ENCODE measurements at regions not wholly inside any gene's neighbourhood (a gene's known extent, or its start where the extent isn't known, plus 50 kb on each side); places are given as distances from the start of the nearest gene placed in this dataset.
A peak's percentile ranks its signal among the peaks of the same experiment; 100 is the strongest.

GRCh38 chr1:34478515-34479076 lies 276.3 kb upstream of the GJB5 start:
- no peak for DNase-seq (ENCODE audit: low spot score)

- DNase-seq (ENCODE audit: low spot score) = no peak
Observed at GRCh38 chr1:34479731-34480130, 275.1 kb upstream of the GJB5 start.

DNA sequence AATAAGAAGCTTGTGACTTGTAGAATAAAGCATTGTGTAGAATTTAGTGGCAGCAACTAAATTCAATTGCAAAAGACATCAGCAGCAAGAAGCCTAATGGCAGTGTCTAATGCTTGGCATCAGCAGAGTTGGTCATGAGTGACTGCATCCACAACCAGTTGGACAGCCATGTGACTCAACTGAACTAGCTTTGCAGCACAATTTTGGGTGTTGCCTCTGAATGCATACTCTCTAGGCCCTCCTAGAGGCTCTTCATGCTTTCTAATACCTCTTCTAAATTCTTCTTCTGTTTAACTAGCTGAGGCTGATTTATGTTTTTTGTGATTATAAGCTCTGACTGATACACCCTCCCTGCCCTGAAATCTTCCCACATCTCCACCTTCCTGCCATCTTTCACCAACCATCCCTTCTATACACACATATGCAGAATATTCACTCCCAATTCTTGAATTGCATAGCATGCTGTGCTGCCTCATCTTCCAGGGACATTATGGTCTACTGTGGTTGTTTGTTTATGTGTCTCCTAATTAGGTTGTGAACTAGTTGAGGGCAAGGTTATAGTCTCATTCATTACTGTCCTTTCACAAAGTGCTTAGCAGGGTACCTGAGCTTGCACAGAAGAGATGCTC lies 266.7 kb upstream of the GJB5 start:
- DNase-seq (ENCODE audit: low spot score) = no peak

DNA sequence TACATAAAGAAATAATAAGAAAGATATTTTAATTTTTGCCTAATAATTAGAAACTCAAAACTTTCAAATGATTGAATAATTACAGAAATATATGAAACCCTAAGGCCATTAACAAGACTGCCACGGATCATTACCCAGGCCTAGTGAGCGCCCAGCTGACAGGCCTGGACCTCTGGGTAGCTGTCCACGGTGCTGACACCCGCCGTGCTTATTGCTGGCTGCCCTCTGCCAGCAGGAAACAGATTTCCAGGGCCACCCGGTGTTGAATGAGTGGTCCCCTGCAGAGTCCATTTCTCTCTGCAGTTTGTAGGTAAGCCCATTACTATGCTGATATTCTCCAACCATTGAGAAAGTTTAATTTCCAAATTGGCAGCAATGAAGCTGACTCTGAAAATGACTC lies 254.4 kb upstream of the GJB5 start:
- no peak for DNase-seq (ENCODE audit: low spot score)

- no peak for DNase-seq (ENCODE audit: low spot score)
Observed at GRCh38 chr1:34511802-34512201, 243.0 kb upstream of the GJB5 start.

- no peak for DNase-seq (ENCODE audit: low spot score)
Observed at GRCh38 chr1:34518146-34518699, 236.6 kb upstream of the GJB5 start.

- DNase-seq (ENCODE audit: low spot score) = no peak
Observed at GRCh38 chr1:34520111-34520510, 234.7 kb upstream of the GJB5 start.

DNA sequence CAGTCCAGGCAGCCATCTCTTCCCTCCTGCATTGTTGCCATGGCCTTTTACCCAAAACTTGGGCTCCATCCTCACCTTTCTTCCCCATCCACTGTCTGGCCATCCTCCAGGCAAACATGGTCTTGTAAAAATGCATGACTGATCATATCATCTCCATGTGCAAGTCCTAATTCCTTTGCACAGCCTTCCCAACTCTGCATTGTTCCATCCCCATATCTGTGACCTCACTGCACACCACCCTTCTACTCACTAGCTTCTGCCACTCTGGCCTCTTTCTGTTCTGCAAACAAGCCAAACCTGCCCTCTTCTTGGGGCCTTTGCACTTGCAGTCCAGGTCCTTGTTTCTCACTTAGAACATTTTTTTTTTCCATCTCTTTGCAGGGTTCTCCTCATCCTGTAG lies 230.1 kb upstream of the GJB5 start:
- DNase-seq (ENCODE audit: low spot score) = no peak

GRCh38 chr1:34529935-34530859 lies 224.7 kb upstream of the GJB5 start:
- no peak for DNase-seq (ENCODE audit: low spot score)

DNA sequence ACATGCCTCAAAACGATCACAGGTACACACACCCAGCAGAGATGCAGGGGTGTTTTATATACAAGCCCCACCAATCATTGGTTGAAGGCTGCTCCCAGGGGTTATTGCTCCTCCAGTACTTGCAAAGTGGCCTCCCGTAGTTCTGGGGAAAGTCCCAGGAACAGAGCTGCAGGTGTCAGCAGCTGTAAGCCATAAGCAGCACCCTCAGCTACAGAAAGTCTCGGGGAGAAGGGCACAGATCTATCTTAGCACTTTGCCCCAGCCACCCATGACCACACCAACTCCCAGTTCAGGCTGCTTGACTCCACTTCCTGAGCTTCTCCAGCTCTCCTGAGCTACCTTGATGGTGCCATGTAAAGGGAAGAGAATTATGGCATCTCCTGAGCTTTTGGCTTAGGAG lies 222.7 kb upstream of the GJB5 start:
- DNase-seq (ENCODE audit: low spot score) = no peak

DNA sequence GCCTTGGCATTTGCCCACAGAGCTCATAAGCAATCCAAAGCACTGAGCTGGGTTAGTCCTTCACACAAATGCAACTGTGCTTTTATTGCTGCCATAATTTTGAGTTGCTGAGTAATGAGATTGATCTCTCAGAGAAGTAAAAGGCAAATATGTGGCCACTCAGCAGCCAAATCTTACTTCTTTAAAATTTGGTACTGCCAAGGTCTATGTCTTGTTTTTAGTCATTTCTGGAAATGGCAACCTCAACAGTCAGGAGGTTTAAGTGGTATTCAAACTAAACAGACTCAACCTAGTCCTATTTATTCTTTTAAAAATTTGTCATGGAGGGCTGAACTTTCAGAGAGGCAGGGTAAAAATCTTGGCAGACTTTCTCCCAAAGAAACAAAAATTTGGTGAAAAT lies 216.4 kb upstream of the GJB5 start:
- no peak for DNase-seq (ENCODE audit: low spot score)

DNA sequence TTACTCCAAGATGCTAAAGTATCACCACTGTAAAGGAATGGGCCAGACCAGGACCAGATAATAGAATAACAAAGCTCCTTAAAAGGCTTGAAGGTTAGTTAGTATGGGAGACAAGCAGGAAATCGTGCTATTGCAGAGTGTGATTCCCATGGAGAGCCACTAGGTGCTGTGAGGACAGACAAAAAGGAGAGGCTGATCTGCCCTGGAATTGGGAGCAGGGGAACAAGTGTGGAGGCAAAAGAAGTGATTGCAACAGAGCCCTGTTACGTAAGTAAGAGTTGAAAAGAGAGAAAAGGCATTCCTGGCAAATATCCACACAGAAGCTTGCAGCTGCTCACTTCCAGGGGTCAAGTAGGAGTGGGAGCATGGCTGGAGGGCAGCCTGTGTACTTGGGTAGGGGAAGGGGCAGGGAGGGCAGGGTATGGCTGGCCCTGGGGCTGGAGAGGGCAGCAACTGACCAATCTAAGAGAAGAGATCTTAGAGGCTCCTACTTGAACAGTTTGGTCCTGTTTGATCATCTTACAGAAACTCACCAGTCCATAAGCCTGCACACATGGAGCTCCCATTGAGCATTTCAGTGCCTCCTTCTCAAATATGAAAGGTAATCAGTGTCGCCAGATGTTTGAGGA lies 207.7 kb upstream of the GJB5 start:
- no peak for DNase-seq (ENCODE audit: low spot score)

DNA sequence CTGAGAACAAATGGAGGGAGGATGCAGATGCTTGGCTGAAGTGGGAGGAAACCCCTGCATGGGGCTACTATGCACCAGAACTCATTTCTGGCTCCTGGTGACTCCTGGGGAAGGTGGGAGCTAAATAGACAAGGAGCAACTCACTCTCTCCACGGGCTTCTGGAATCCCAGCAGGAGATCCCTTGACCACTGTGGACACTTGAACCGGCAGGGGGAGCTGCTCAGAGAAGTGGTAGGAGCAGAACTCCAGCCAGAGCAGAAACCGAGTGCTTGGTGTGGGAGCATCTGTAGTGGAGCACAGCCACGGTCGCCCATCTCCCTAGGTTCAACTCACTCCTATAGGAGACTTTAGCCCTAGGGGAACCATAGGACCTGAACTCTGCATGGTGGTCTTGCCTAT lies 205.6 kb upstream of the GJB5 start:
- no peak for DNase-seq (ENCODE audit: low spot score)

- DNase-seq (ENCODE audit: low spot score) = no peak
Observed at GRCh38 chr1:34578306-34578705, 176.5 kb upstream of the GJB5 start.

- DNase-seq (ENCODE audit: low spot score) = no peak
Observed at GRCh38 chr1:34582356-34582755, 172.5 kb upstream of the GJB5 start.

DNA sequence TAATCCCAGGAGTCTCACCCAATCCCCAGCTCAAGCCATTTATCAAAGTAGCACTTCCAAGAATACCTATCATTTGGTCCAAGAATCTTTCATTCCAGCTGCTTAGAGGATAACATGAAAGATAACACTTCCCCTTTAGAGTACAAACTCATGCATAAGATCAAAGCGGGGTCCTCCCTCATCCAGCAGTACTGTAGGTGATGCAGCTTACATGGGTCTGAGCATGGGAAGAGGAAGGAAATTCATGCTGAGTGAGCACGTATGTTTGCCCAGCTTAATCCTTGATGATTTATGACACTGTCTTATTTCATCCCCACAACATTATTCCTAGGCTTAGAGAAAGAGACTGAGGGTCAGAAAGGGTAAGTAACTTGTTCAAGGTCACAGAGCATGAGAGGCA lies 167.1 kb upstream of the GJB5 start:
- DNase-seq (ENCODE audit: low spot score) = no peak

GRCh38 chr1:34590211-34590623 lies 164.6 kb upstream of the GJB5 start:
- no peak for DNase-seq (ENCODE audit: low spot score)

GRCh38 chr1:34591751-34592629 lies 162.9 kb upstream of the GJB5 start:
- no peak for DNase-seq (ENCODE audit: low spot score)

DNA sequence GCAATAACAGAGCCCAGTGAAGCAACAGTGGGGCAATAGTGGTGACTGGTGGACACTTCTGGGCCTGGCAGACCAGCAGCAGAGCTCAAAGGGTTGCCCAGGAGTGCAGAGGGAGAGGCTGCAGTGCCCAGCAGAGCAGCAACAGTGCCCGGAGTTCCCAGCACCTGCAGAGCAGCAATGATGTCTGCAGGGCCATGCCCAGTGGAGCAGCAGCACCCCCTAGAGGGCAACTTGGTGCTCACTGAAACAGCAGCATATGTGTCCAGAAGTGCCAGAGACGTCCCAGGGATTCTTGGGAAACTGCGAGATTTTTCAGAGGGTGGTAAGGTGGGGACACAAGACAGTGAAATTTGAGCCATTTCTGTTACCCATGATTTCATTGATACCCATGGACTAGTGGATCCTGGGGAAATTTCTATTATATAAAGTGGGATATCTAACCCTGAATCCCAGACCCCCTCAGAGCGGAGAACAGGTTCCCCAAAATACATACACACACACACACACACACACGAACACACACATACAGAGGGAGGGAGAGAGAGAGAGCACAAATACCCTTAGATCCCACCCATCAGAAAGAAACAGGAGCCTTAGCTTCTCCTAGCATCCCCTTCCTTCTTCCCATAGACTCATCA lies 156.9 kb upstream of the GJB5 start:
- DNase-seq (ENCODE audit: low spot score) = peak; percentile 62

- no peak for DNase-seq (ENCODE audit: low spot score)
Observed at GRCh38 chr1:34602907-34603306, 151.9 kb upstream of the GJB5 start.

- no peak for DNase-seq (ENCODE audit: low spot score)
Observed at GRCh38 chr1:34603594-34603993, 151.3 kb upstream of the GJB5 start.
